ENCODE measurements at regions not wholly inside any gene's neighbourhood (a gene's known extent, or its start where the extent isn't known, plus 50 kb on each side); places are given as distances from the start of the nearest gene placed in this dataset.

DNA sequence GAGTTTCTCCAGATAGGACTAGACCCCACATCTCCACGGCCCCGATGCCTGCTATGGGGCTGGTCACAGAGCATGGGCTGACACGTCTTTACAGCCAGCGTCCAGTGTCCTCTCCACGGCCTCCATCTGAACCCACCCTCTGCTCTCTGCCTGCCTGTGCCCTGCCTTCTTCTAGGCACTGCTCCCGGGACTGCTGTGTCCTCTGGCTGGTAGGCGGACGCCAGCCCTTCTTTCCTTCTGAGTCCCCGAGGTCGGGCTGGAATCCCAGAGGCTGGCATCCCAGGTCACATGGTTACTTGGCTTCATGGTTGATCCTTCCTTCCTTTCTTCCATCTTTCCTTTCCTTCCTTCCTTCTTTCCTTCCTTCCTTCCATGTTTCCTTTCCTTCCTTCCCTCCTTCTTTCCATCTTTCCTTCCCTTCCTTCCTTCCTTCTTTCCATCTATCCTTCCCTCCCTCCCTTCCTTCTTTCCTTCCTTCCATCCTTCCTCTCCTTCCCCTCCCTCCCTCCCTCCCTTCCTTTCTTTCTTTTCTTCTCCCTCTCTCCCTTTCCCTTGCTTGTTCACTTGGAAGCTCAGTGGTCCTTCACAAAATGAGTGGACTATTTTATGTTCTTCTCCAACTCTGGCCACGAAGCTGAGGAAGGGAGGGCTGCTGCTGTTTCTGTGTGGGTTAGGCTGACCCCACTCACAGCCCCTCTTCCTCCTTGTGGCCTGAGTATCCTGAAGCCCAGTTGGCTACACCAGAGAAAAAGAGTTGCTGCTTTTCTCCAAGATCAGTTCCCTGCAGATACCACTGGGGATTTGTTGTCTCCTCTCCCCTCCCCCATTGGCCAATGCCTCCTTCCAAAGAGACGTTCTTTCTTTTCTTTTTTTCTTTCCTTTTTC, 66.8 kb upstream of the NEURL1B start:
- TF ChIP-seq POLR2AphosphoS5 (IDR thresholded peaks at IDR 0.05) (no peak), EP300 (IDR thresholded peaks at IDR 0.05) (no peak)
